ENCODE measurements at regions not wholly inside any gene's neighbourhood (a gene's known extent, or its start where the extent isn't known, plus 50 kb on each side); places are given as distances from the start of the nearest gene placed in this dataset.
"Not testable (repeated sequence)": the region's sequence is repeated elsewhere in the genome, so short reads cannot be mapped to it uniquely, and the experiment has no call there.

- TF ChIP-seq HNRNPLL (IDR thresholded peaks at IDR 0.05; ENCODE audit: low read depth, low read length, poor library complexity, severe bottlenecking) (no peak), MEIS1 (CRISPR knock-in tag; IDR thresholded peaks at IDR 0.05; ENCODE audit: borderline replicate concordance) (no peak)
These were observed 62.7 kb downstream of the RBFOX3 start (continued) for GRCh38 chr17:79548116-79548515.

- Histone ChIP-seq H3K9me3 (ENCODE audit: low read length) (peaks cover 5% of the 10 kb centered on the region; the same call in 1 of the 2 replicates), H3K4me2 (ENCODE audit: low read depth, low read length) (no peak overlapping the region), H3K36me3 (replicated peaks in 1 of 2; ENCODE audit: control insufficient read depth in 1 of 2, insufficient read depth in 2 of 2, low read length in 2 of 2) (no peaks in the 10 kb centered on the region), H3K27ac (ENCODE audit: extremely low read length, insufficient read depth, low read length) (no peak overlapping the region), H3K9ac (ENCODE audit: insufficient read depth, low read depth, low read length) (no peak overlapping the region), H3K79me2 (ENCODE audit: insufficient read depth, low read length) (no peaks in the 10 kb centered on the region), H3K4me1 (ENCODE audit: insufficient read depth, low read length) (no peaks in the 10 kb centered on the region), H2AFZ (ENCODE audit: low read length) (no peak overlapping the region), H3K27me3 (ENCODE audit: control insufficient read depth in 1 of 2, insufficient read depth in 2 of 2, low read length in 2 of 2) (peaks cover 21 to 75% of the 10 kb centered on the region in 2 experiments), H4K20me1 (ENCODE audit: insufficient read depth, low read length) (no peaks in the 10 kb centered on the region; the same call in 1 of the 2 replicates), H3K4me3 (replicated peaks in 1 of 3; ENCODE audit: insufficient read depth in 1 of 3, low read depth in 2 of 3, low read length in 3 of 3) (no peak overlapping the region)
- in situ Hi-C loops (cut with HindIII; ENCODE audit: extremely low pct_ligation_motif_present, low pct_unique_long_range_greater_than_20kb): no loop called here
- ATAC-seq: no peak; the same call in 2 of the 3 replicates
- FAIRE-seq: no peak
- intact Hi-C loops (cut with micrococcal nuclease; ENCODE audit: unreplicated experiment): no loop called here
- no TSS peak for BruUV-seq (replicated peaks)
- POLR2A ChIA-PET: no interaction called here
- CTCF ChIA-PET (ENCODE audit: low intra/inter-chr PET ratio, low total read pairs): no interaction called here
- TF ChIP-seq, protein P1, sequence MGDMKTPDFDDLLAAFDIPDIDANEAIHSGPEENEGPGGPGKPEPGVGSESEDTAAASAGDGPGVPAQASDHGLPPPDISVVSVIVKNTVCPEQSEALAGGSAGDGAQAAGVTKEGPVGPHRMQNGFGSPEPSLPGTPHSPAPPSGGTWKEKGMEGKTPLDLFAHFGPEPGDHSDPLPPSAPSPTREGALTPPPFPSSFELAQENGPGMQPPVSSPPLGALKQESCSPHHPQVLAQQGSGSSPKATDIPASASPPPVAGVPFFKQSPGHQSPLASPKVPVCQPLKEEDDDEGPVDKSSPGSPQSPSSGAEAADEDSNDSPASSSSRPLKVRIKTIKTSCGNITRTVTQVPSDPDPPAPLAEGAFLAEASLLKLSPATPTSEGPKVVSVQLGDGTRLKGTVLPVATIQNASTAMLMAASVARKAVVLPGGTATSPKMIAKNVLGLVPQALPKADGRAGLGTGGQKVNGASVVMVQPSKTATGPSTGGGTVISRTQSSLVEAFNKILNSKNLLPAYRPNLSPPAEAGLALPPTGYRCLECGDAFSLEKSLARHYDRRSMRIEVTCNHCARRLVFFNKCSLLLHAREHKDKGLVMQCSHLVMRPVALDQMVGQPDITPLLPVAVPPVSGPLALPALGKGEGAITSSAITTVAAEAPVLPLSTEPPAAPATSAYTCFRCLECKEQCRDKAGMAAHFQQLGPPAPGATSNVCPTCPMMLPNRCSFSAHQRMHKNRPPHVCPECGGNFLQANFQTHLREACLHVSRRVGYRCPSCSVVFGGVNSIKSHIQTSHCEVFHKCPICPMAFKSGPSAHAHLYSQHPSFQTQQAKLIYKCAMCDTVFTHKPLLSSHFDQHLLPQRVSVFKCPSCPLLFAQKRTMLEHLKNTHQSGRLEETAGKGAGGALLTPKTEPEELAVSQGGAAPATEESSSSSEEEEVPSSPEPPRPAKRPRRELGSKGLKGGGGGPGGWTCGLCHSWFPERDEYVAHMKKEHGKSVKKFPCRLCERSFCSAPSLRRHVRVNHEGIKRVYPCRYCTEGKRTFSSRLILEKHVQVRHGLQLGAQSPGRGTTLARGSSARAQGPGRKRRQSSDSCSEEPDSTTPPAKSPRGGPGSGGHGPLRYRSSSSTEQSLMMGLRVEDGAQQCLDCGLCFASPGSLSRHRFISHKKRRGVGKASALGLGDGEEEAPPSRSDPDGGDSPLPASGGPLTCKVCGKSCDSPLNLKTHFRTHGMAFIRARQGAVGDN (CRISPR knock-in tag; IDR thresholded peaks at IDR 0.05): 0 out of 2 replicates have a peak, but pooled peaks have one; percentile 7
- TF ChIP-seq ZNF362 (CRISPR knock-in tag; IDR thresholded peaks at IDR 0.05; ENCODE audit: borderline replicate concordance): no peak
- TF ChIP-seq, protein P2, sequence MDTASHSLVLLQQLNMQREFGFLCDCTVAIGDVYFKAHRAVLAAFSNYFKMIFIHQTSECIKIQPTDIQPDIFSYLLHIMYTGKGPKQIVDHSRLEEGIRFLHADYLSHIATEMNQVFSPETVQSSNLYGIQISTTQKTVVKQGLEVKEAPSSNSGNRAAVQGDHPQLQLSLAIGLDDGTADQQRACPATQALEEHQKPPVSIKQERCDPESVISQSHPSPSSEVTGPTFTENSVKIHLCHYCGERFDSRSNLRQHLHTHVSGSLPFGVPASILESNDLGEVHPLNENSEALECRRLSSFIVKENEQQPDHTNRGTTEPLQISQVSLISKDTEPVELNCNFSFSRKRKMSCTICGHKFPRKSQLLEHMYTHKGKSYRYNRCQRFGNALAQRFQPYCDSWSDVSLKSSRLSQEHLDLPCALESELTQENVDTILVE (CRISPR knock-in tag; IDR thresholded peaks at IDR 0.05): no peak
- WGBS (ENCODE audit: low lambda C conversion rate): 14% methylated on average over 2 of the region's 10 CpGs
- DNase-seq (ENCODE audit: low spot score): no peak
These were observed 63.3 kb downstream of the RBFOX3 start for GRCh38 chr17:79547586-79547985.

DNA sequence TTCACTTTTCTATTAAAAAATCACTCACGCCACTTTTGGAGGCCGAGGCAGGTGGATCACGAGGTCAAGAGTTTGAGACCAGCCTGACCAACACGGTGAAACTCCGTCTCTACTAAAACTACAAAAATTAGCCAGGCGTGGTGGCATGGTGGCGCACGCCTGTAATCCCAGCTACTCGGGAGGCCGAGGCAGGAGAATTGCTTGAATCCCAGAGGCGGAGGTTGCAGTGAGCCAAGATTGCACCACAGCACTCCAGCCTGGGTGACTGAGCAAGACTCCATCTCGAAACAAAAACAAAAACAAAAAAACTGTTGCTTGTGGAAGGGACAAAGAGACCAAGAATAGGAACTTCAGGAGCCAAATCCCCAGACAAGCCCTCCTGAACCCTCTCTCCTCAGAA lies 63.7 kb downstream of the RBFOX3 start:
- FAIRE-seq; in situ Hi-C loops (cut with HindIII; ENCODE audit: extremely low pct_ligation_motif_present, low pct_unique_long_range_greater_than_20kb): not testable (repeated sequence)
- H3K27me3 ChIP-seq (ENCODE audit: control insufficient read depth in 1 of 2, insufficient read depth in 2 of 2, low read length in 2 of 2): peaks cover 21 to 78% of the 10 kb centered on the region in 2 experiments

More for the DNA sequence above, 63.7 kb downstream of the RBFOX3 start:
- intact Hi-C loops (cut with micrococcal nuclease; ENCODE audit: unreplicated experiment); H3K4me2 ChIP-seq (ENCODE audit: low read depth, low read length); ATAC-seq; H3K79me2 ChIP-seq (ENCODE audit: insufficient read depth, low read length); H3K4me1 ChIP-seq (ENCODE audit: insufficient read depth, low read length); H2AFZ ChIP-seq (ENCODE audit: low read length); DNase-seq (ENCODE audit: low spot score); H3K36me3 ChIP-seq (replicated peaks in 1 of 2; ENCODE audit: control insufficient read depth in 1 of 2, insufficient read depth in 2 of 2, low read length in 2 of 2); H3K27ac ChIP-seq (ENCODE audit: extremely low read length, insufficient read depth, low read length); BruUV-seq (replicated peaks); POLR2A ChIA-PET; H3K9ac ChIP-seq (ENCODE audit: insufficient read depth, low read depth, low read length); H3K9me3 ChIP-seq (ENCODE audit: low read length); CTCF ChIA-PET (ENCODE audit: low intra/inter-chr PET ratio, low total read pairs); H4K20me1 ChIP-seq (ENCODE audit: insufficient read depth, low read length); H3K4me3 ChIP-seq (replicated peaks in 1 of 3; ENCODE audit: insufficient read depth in 1 of 3, low read depth in 2 of 3, low read length in 3 of 3): not testable (repeated sequence)
- WGBS (ENCODE audit: low lambda C conversion rate): 22% methylated on average over 12 of the region's 12 CpGs

Measured in HepG2 (cell line).